ENCODE measurements at regions not wholly inside any gene's neighbourhood (a gene's known extent, or its start where the extent isn't known, plus 50 kb on each side); places are given as distances from the start of the nearest gene placed in this dataset.

GRCh38 chr20:59518881-59519706, 85.2 kb upstream of the PHACTR3 start:
- H3K27ac ChIP-seq (ENCODE audit: low read length) = no peak overlapping the region
- DNase-seq (ENCODE audit: low read depth, low spot score) = peak; percentile 50
- WGBS (ENCODE audit: insufficient coverage, insufficient read length) = no CpG with 5 or more reads among the region's 3 CpGs
- H3K4me1 ChIP-seq (ENCODE audit: control insufficient read depth, insufficient read depth, low read length) = no peaks in the 10 kb centered on the region
- H3K9me3 ChIP-seq (ENCODE audit: control insufficient read depth, insufficient read depth, low read length) = no peaks in the 10 kb centered on the region
- H3K36me3 ChIP-seq (ENCODE audit: control insufficient read depth, insufficient read depth, low read length) = no peaks in the 10 kb centered on the region
- H3K4me3 ChIP-seq (ENCODE audit: low read length) = no peak overlapping the region
- H3K27me3 ChIP-seq (ENCODE audit: control insufficient read depth, insufficient read depth, low read length) = no peaks in the 10 kb centered on the region

GRCh38 chr20:59519707-59520014, 84.7 kb upstream of the PHACTR3 start:
- no peaks in the 10 kb centered on the region for H3K9me3 ChIP-seq (ENCODE audit: control insufficient read depth, insufficient read depth, low read length)
- H3K4me3 ChIP-seq (ENCODE audit: low read length) = no peak overlapping the region
- no peak overlapping the region for H3K27ac ChIP-seq (ENCODE audit: low read length)
- no CpG with 5 or more reads among the region's 1 CpG for WGBS (ENCODE audit: insufficient coverage, insufficient read length)
- DNase-seq (ENCODE audit: low read depth, low spot score) = no peak
- no peaks in the 10 kb centered on the region for H3K27me3 ChIP-seq (ENCODE audit: control insufficient read depth, insufficient read depth, low read length)
- no peaks in the 10 kb centered on the region for H3K36me3 ChIP-seq (ENCODE audit: control insufficient read depth, insufficient read depth, low read length)
- no peaks in the 10 kb centered on the region for H3K4me1 ChIP-seq (ENCODE audit: control insufficient read depth, insufficient read depth, low read length)

GRCh38 chr20:59520814-59521213, 83.5 kb upstream of the PHACTR3 start:
- H3K4me1 ChIP-seq (ENCODE audit: control insufficient read depth, insufficient read depth, low read length) = no peaks in the 10 kb centered on the region
- no peaks in the 10 kb centered on the region for H3K27me3 ChIP-seq (ENCODE audit: control insufficient read depth, insufficient read depth, low read length)
- DNase-seq (ENCODE audit: low read depth, low spot score) = no peak
- no peak overlapping the region for H3K27ac ChIP-seq (ENCODE audit: low read length)
- no CpG with 5 or more reads among the region's 2 CpGs for WGBS (ENCODE audit: insufficient coverage, insufficient read length)
- H3K36me3 ChIP-seq (ENCODE audit: control insufficient read depth, insufficient read depth, low read length) = no peaks in the 10 kb centered on the region
- H3K9me3 ChIP-seq (ENCODE audit: control insufficient read depth, insufficient read depth, low read length) = no peaks in the 10 kb centered on the region
- H3K4me3 ChIP-seq (ENCODE audit: low read length) = no peak overlapping the region

- H3K4me1 ChIP-seq (ENCODE audit: control insufficient read depth, insufficient read depth, low read length) = peaks cover 2% of the 10 kb centered on the region; the same call in 1 of the 2 replicates
- WGBS (ENCODE audit: insufficient coverage, insufficient read length) = no CpG with 5 or more reads among the region's 31 CpGs
- H3K27ac ChIP-seq (ENCODE audit: low read length) = no peak overlapping the region
- peak; percentile 31 for DNase-seq (ENCODE audit: low read depth, low spot score)
- H3K9me3 ChIP-seq (ENCODE audit: control insufficient read depth, insufficient read depth, low read length) = no peaks in the 10 kb centered on the region
- no peaks in the 10 kb centered on the region for H3K36me3 ChIP-seq (ENCODE audit: control insufficient read depth, insufficient read depth, low read length)
- H3K27me3 ChIP-seq (ENCODE audit: control insufficient read depth, insufficient read depth, low read length) = no peaks in the 10 kb centered on the region
- no peak overlapping the region for H3K4me3 ChIP-seq (ENCODE audit: low read length)
Measured at GRCh38 chr20:59525500-59526241, 78.7 kb upstream of the PHACTR3 start.

- DNase-seq (ENCODE audit: low read depth, low spot score) = no peak
- H3K4me1 ChIP-seq (ENCODE audit: control insufficient read depth, insufficient read depth, low read length) = peaks cover 2% of the 10 kb centered on the region; the same call in 1 of the 2 replicates
- no peaks in the 10 kb centered on the region; the same call in 1 of the 2 replicates for H3K9me3 ChIP-seq (ENCODE audit: control insufficient read depth, insufficient read depth, low read length)
- WGBS (ENCODE audit: insufficient coverage, insufficient read length) = no CpG with 5 or more reads among the region's 18 CpGs
- no peak overlapping the region for H3K27ac ChIP-seq (ENCODE audit: low read length)
- H3K4me3 ChIP-seq (ENCODE audit: low read length) = no peak overlapping the region
- H3K36me3 ChIP-seq (ENCODE audit: control insufficient read depth, insufficient read depth, low read length) = no peaks in the 10 kb centered on the region
- no peaks in the 10 kb centered on the region for H3K27me3 ChIP-seq (ENCODE audit: control insufficient read depth, insufficient read depth, low read length)
Measured at GRCh38 chr20:59526242-59527225, 77.8 kb upstream of the PHACTR3 start.

- Histone ChIP-seq H3K36me3 (ENCODE audit: control insufficient read depth, insufficient read depth, low read length) (no peaks in the 10 kb centered on the region), H3K9me3 (ENCODE audit: control insufficient read depth, insufficient read depth, low read length) (no peaks in the 10 kb centered on the region; the same call in 1 of the 2 replicates), H3K27me3 (ENCODE audit: control insufficient read depth, insufficient read depth, low read length) (no peaks in the 10 kb centered on the region), H3K4me1 (ENCODE audit: control insufficient read depth, insufficient read depth, low read length) (peaks cover 2% of the 10 kb centered on the region; the same call in 1 of the 2 replicates), H3K27ac (ENCODE audit: low read length) (no peak overlapping the region), H3K4me3 (ENCODE audit: low read length) (no peak overlapping the region)
- DNase-seq (ENCODE audit: low read depth, low spot score) = no peak
- no CpG with 5 or more reads among the region's 2 CpGs for WGBS (ENCODE audit: insufficient coverage, insufficient read length)
Measured at GRCh38 chr20:59530782-59531181, 73.6 kb upstream of the PHACTR3 start.

- H3K4me3 ChIP-seq (ENCODE audit: low read length) = no peak overlapping the region
- H3K9me3 ChIP-seq (ENCODE audit: control insufficient read depth, insufficient read depth, low read length) = no peaks in the 10 kb centered on the region; the same call in 1 of the 2 replicates
- no peaks in the 10 kb centered on the region for H3K36me3 ChIP-seq (ENCODE audit: control insufficient read depth, insufficient read depth, low read length)
- no peaks in the 10 kb centered on the region for H3K4me1 ChIP-seq (ENCODE audit: control insufficient read depth, insufficient read depth, low read length)
- WGBS (ENCODE audit: insufficient coverage, insufficient read length) = no CpG with 5 or more reads among the region's 2 CpGs
- H3K27ac ChIP-seq (ENCODE audit: low read length) = no peak overlapping the region
- no peak for DNase-seq (ENCODE audit: low read depth, low spot score)
- no peaks in the 10 kb centered on the region for H3K27me3 ChIP-seq (ENCODE audit: control insufficient read depth, insufficient read depth, low read length)
Measured at GRCh38 chr20:59537991-59538390, 66.3 kb upstream of the PHACTR3 start.

GRCh38 chr20:59547596-59547995, 56.7 kb upstream of the PHACTR3 start:
- DNase-seq (ENCODE audit: low read depth, low spot score) = no peak
- no peak overlapping the region for H3K27ac ChIP-seq (ENCODE audit: low read length)
- H3K27me3 ChIP-seq (ENCODE audit: control insufficient read depth, insufficient read depth, low read length) = no peaks in the 10 kb centered on the region
- no CpG with 5 or more reads among the region's 8 CpGs for WGBS (ENCODE audit: insufficient coverage, insufficient read length)
- no peak overlapping the region for H3K4me3 ChIP-seq (ENCODE audit: low read length)
- H3K36me3 ChIP-seq (ENCODE audit: control insufficient read depth, insufficient read depth, low read length) = no peaks in the 10 kb centered on the region
- no peaks in the 10 kb centered on the region for H3K4me1 ChIP-seq (ENCODE audit: control insufficient read depth, insufficient read depth, low read length)
- H3K9me3 ChIP-seq (ENCODE audit: control insufficient read depth, insufficient read depth, low read length) = peaks cover 6% of the 10 kb centered on the region
